ENCODE measurements at regions not wholly inside any gene's neighbourhood (a gene's known extent, or its start where the extent isn't known, plus 50 kb on each side); places are given as distances from the start of the nearest gene placed in this dataset.
"Not testable (repeated sequence)": the region's sequence is repeated elsewhere in the genome, so short reads cannot be mapped to it uniquely, and the experiment has no call there.

DNA sequence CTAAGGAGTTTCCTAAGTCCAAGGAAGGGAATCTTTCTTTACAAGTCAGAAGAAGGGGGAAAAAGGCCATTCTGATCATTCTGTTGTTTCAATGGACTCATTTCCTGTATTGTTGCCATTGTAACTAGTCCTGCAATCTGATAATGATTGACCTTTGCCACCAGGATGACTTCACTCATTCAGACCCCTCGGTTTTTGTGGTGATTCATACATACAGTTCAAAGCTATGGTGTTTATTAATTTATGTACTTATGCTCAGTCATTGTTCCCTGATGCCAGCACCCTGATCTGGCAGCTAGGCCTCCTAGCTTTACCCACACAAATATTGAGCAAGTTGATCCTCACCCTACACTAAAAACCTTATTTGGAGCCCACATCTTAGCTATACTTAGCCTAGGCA lies 57.6 kb upstream of the ZNF519 start:
- DNase-seq (ENCODE audit: low read depth in 2 of 2) = no peak

DNA sequence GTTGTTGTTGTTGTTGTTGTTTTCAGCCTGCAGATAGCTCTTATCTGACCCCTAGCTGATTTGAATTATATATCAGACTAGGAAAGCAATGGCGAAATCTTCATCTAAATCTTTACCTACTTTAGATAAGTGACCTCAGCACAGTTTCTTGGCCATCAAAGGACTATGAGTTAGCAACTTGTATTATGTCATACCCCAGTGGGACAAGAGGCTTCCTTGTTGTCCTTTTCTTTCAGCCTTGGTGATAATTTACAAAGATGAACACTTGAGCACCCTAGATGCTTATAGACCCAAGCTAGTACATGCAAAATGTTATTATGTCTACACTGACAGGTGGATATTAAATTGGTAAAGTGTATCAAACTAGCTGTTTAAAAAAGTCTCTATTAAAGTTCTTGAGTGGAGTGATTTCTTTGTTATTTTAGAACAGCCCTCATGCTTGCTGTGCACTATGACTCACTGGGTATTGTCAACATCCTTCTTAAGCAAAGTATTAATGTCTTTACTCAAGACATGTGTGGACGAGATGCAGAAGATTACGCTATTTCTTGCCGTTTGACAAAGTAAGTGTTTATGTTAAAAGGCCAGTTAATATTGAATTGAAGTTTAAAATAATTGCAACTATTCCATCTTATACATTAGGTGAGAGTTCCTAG lies 56.6 kb upstream of the ZNF519 start:
- not testable (repeated sequence) for DNase-seq (ENCODE audit: low read depth in 2 of 2)

Data from stimulated activated CD8-positive, alpha-beta memory T cell treated with anti-CD3 and anti-CD28 coated beads, Interleukin-7, amount 100 ng/mL, for 1 hour (primary cell).